H1 (cell line): ENCODE measurements at regions not wholly inside any gene's neighbourhood (a gene's known extent, or its start where the extent isn't known, plus 50 kb on each side); places are given as distances from the start of the nearest gene placed in this dataset.

Source experiments
- CTCF ChIA-PET: fragments of 300-600 bp; sonication (Branson Sonifier 250); formaldehyde crosslinking; loops from one replicate; lab custom pipeline; 2021; ENCODE audit not compliant: partially characterized antibody; lab: Charles Lee
- POLR2A ChIA-PET: fragments of 300-600 bp; sonication (Branson Sonifier 250); formaldehyde crosslinking; loops from one replicate; lab custom pipeline; 2021; ENCODE audit warnings: inconsistent platforms; ENCODE audit not compliant: partially characterized antibody; lab: Charles Lee
- DNase-seq, 2 experiments: peaks; one replicate each; pipeline versions ENCODE4 v3.0.0 to v3.0.0-alpha.2; 2010 to 2022; ENCODE audit warnings: low spot score in 2 of 2, low read depth in 1 of 2, mixed read lengths in 1 of 2
- FAIRE-seq: peaks from 2 replicates; lab custom pipeline; 2011; peaks lifted over from hg19 to GRCh38; lab: Jason Lieb, UNC
- H2AFZ ChIP-seq: 2 replicates; pipeline ENCODE4 v1.8.1; 2012; ENCODE audit warnings: low read length, inconsistent platforms
- H2AK5ac ChIP-seq: 2 replicates; pipeline ENCODE4 v1.6.1; 2013; ENCODE audit warnings: low read depth, low read length
- H2BK120ac ChIP-seq: replicated peaks from 2 replicates; pipeline ENCODE3; 2013; ENCODE audit warnings: low read depth, low read length, inconsistent platforms
- H2BK12ac ChIP-seq: 2 replicates; pipeline ENCODE4 v1.6.1; 2013; ENCODE audit warnings: low read depth, low read length
- H2BK15ac ChIP-seq: 2 replicates; pipeline ENCODE4 v1.6.1; 2013; ENCODE audit warnings: low read length
- H2BK20ac ChIP-seq: 2 replicates; pipeline ENCODE4 v1.6.1; 2013; ENCODE audit warnings: low read length
- H2BK5ac ChIP-seq: 2 replicates; pipeline ENCODE4 v1.6.1; 2013; ENCODE audit warnings: low read depth, low read length
- H3K14ac ChIP-seq: 2 replicates; pipeline ENCODE4 v1.6.1; 2013; ENCODE audit warnings: inconsistent platforms; ENCODE audit not compliant: insufficient read length
- H3K18ac ChIP-seq: 2 replicates; pipeline ENCODE4 v1.6.1; 2013; ENCODE audit warnings: low read length; ENCODE audit errors: extremely low read depth
- H3K23ac ChIP-seq: 2 replicates; pipeline ENCODE4 v1.6.1; 2013; ENCODE audit warnings: inconsistent platforms; ENCODE audit not compliant: insufficient read length
- H3K23me2 ChIP-seq: 2 replicates; pipeline ENCODE4 v1.6.1; 2013; ENCODE audit warnings: low read depth, low read length
- H3K27ac ChIP-seq: 2 replicates; pipeline ENCODE4 v1.6.1; 2011; ENCODE audit warnings: low read depth, low read length, inconsistent platforms
- H3K27me3 ChIP-seq, 4 experiments: replicated peaks in 1 of 4; 1 replicate in 1 of 4; 2 replicates in 3 of 4; pipeline versions ENCODE4 v1.6.1 to v1.8.1; 2011 to 2013; ENCODE audit warnings: low read length in 3 of 4, mild to moderate bottlenecking in 3 of 4, inconsistent platforms in 2 of 4, mixed read lengths in 2 of 4, moderate library complexity in 1 of 4; ENCODE audit not compliant: control insufficient read depth in 3 of 4, insufficient read depth in 3 of 4; ENCODE audit errors: extremely low read depth in 1 of 4
- H3K36me3 ChIP-seq, 4 experiments: 2 replicates each; pipeline versions ENCODE4 v1.6.1 to v1.8.1; 2011 to 2013; ENCODE audit warnings: mild to moderate bottlenecking in 4 of 4, low read length in 3 of 4, moderate library complexity in 2 of 4, control low read depth in 1 of 4, inconsistent platforms in 1 of 4; ENCODE audit not compliant: insufficient read depth in 4 of 4, control insufficient read depth in 2 of 4
- H3K4ac ChIP-seq: replicated peaks from 2 replicates; pipeline ENCODE3; 2013; ENCODE audit warnings: low read length, low read depth, mixed read lengths, inconsistent platforms; ENCODE audit not compliant: insufficient read length
- H3K4me1 ChIP-seq, 4 experiments: replicated peaks in 1 of 4; 1 replicate in 1 of 4; 2 replicates in 3 of 4; pipeline versions ENCODE4 v1.6.1 to v1.8.1; 2011 to 2013; ENCODE audit warnings: low read length in 3 of 4, inconsistent platforms in 2 of 4, mixed read lengths in 1 of 4; ENCODE audit not compliant: insufficient read depth in 4 of 4, control insufficient read depth in 3 of 4
- H3K4me2 ChIP-seq, 2 experiments: 2 replicates each; pipeline versions ENCODE4 v1.6.1 to v1.8.1; 2011 to 2013; ENCODE audit warnings: low read depth in 2 of 2, low read length in 2 of 2, control low read depth in 1 of 2, inconsistent platforms in 1 of 2, mild to moderate bottlenecking in 1 of 2; ENCODE audit not compliant: insufficient read depth in 1 of 2
- H3K4me3 ChIP-seq, 4 experiments: fragments of 200-600, 300-600 bp in 1 of 4; sonication (generic), shearing (Covaris generic), sonication (Bioruptor Twin) in 1 of 4; 2 replicates each; pipeline versions ENCODE4 v1.5.1 to v1.8.1; 2011 to 2016; ENCODE audit warnings: low read length in 4 of 4, low read depth in 3 of 4, control low read depth in 2 of 4, inconsistent platforms in 2 of 4, mild to moderate bottlenecking in 2 of 4, mixed read lengths in 1 of 4, moderate library complexity in 1 of 4; ENCODE audit not compliant: insufficient read depth in 2 of 4; ENCODE audit errors: extremely low read depth in 1 of 4
- H3K56ac ChIP-seq: replicated peaks from 2 replicates; pipeline ENCODE3; 2013; ENCODE audit warnings: low read depth, mild to moderate bottlenecking, mixed read lengths, low read length, inconsistent platforms; ENCODE audit not compliant: insufficient read length
- H3K79me1 ChIP-seq: 2 replicates; pipeline ENCODE4 v1.6.1; 2013; ENCODE audit warnings: low read depth, low read length, control low read depth
- H3K79me2 ChIP-seq, 2 experiments: 2 replicates each; pipeline versions ENCODE4 v1.6.1 to v1.8.1; 2012 to 2013; ENCODE audit warnings: low read length in 2 of 2, mild to moderate bottlenecking in 2 of 2, inconsistent platforms in 1 of 2; ENCODE audit not compliant: insufficient read depth in 2 of 2, control insufficient read depth in 1 of 2
- H3K9ac ChIP-seq, 4 experiments: replicated peaks in 1 of 4; 1 replicate in 1 of 4; 2 replicates in 3 of 4; pipeline versions ENCODE4 v1.6.1 to v1.8.1; 2011 to 2013; ENCODE audit warnings: low read depth in 3 of 4, low read length in 3 of 4, control low read depth in 2 of 4, mild to moderate bottlenecking in 2 of 4, moderate library complexity in 2 of 4, inconsistent platforms in 1 of 4; ENCODE audit errors: extremely low read depth in 1 of 4
- H3K9me3 ChIP-seq, 2 experiments: 2 replicates each; pipeline versions ENCODE4 v1.6.1 to v1.8.1; 2012 to 2013; ENCODE audit warnings: mild to moderate bottlenecking in 2 of 2, moderate library complexity in 2 of 2, control low read depth in 1 of 2, inconsistent platforms in 1 of 2, low read depth in 1 of 2, low read length in 1 of 2, mixed read lengths in 1 of 2; ENCODE audit not compliant: insufficient read depth in 2 of 2
- H4K20me1 ChIP-seq, 2 experiments: replicated peaks in 1 of 2; 2 replicates each; pipeline versions ENCODE3 to v1.8.1; 2011 to 2013; ENCODE audit warnings: inconsistent platforms in 2 of 2, low read length in 2 of 2, mild to moderate bottlenecking in 1 of 2; ENCODE audit not compliant: insufficient read depth in 2 of 2, control insufficient read depth in 1 of 2
- H4K5ac ChIP-seq: 2 replicates; pipeline ENCODE4 v1.6.1; 2013; ENCODE audit warnings: low read length, low read depth, mixed read lengths, inconsistent platforms; ENCODE audit not compliant: insufficient read length
- H4K8ac ChIP-seq: 2 replicates; pipeline ENCODE4 v1.8.0; 2013; ENCODE audit warnings: mild to moderate bottlenecking, moderate library complexity, low read length, inconsistent platforms; ENCODE audit not compliant: insufficient read depth; ENCODE audit errors: extremely low read depth
- H4K91ac ChIP-seq: replicated peaks from 2 replicates; pipeline ENCODE3; 2013; ENCODE audit warnings: low read length, mixed read lengths, inconsistent platforms; ENCODE audit not compliant: insufficient read length
- BRCA1 ChIP-seq: IDR thresholded peaks from 2 replicates; pipeline ENCODE4 v1.6.1; 2012; ENCODE audit warnings: low read depth, low read length, improper control_type of control experiment
- CBX5 ChIP-seq: fragments of 300-800, 300-1000 bp; sonication (generic); IDR thresholded peaks from 2 replicates; pipeline ENCODE4 v1.7.1; 2016; ENCODE audit warnings: antibody characterized with exemption, low read length, low read depth
- CHD1 ChIP-seq: IDR thresholded peaks from 2 replicates; pipeline ENCODE4 v1.6.1; 2012; ENCODE audit warnings: low read depth, low read length, improper control_type of control experiment
- FOSL1 ChIP-seq: IDR thresholded peaks from 2 replicates; pipeline ENCODE4 v1.6.1; 2011; ENCODE audit warnings: mild to moderate bottlenecking, low read depth, low read length, moderate library complexity; ENCODE audit not compliant: insufficient read depth
- KDM4A ChIP-seq: IDR thresholded peaks from one replicate; pipeline ENCODE4 v1.7.1; 2012; ENCODE audit warnings: low read depth, mild to moderate bottlenecking, moderate library complexity, low read length, inconsistent platforms; ENCODE audit not compliant: severe bottlenecking
- MAX ChIP-seq: IDR thresholded peaks from 2 replicates; pipeline ENCODE4 v1.6.1; 2012; ENCODE audit warnings: inconsistent platforms
- PHF8 ChIP-seq: fragments of 200-600 bp; sonication (generic); conservative IDR thresholded peaks from 2 replicates; pipeline ENCODE4 v1.7.1; 2012; ENCODE audit warnings: low read depth, mild to moderate bottlenecking, inconsistent platforms, low read length, moderate library complexity
- POU5F1 ChIP-seq: IDR thresholded peaks from 2 replicates; pipeline ENCODE4 v1.6.1; 2011; ENCODE audit warnings: low read depth, mild to moderate bottlenecking, low read length, moderate library complexity
- RAD21 ChIP-seq, 2 experiments: IDR thresholded peaks in 1 of 2; conservative IDR thresholded peaks in 1 of 2; 2 replicates each; pipeline ENCODE4 v1.6.1; 2011; ENCODE audit warnings: low read depth in 2 of 2, low read length in 2 of 2, improper control_type of control experiment in 1 of 2, inconsistent platforms in 1 of 2, mild to moderate bottlenecking in 1 of 2, moderate library complexity in 1 of 2
- RBBP5 ChIP-seq: IDR thresholded peaks from 2 replicates; pipeline ENCODE4 v1.7.1; 2012; ENCODE audit warnings: low read depth, mild to moderate bottlenecking, inconsistent platforms, low read length, moderate library complexity, borderline replicate concordance
- SAP30 ChIP-seq: fragments of 300-600 bp; sonication (generic); IDR thresholded peaks from 2 replicates; pipeline ENCODE4 v1.7.1; 2012; ENCODE audit warnings: low read length, moderate library complexity, mild to moderate bottlenecking, inconsistent platforms; ENCODE audit not compliant: insufficient read depth, insufficient replicate concordance
- SIX5 ChIP-seq: IDR thresholded peaks from 2 replicates; pipeline ENCODE4 v1.6.1; 2011; ENCODE audit warnings: mild to moderate bottlenecking, low read depth, low read length
- SRF ChIP-seq: IDR thresholded peaks from 2 replicates; pipeline ENCODE4 v1.6.1; 2011; ENCODE audit warnings: mild to moderate bottlenecking, low read depth, low read length, moderate library complexity
- YY1 ChIP-seq: IDR thresholded peaks from 2 replicates; pipeline ENCODE4 v1.6.1; 2011; ENCODE audit warnings: low read depth, mild to moderate bottlenecking, low read length
- WGBS, 2 experiments: shearing (Covaris generic) in 1 of 2; methylation state at CpG; one replicate each; pipeline versions ENCODE4 v1.1.6 to v1.1.7; 2013 to 2015; ENCODE audit warnings: low lambda C conversion rate in 2 of 2, mixed read lengths in 2 of 2, inconsistent platforms in 1 of 2, low coverage in 1 of 2, missing lambda C conversion rate in 1 of 2; ENCODE audit not compliant: insufficient replicate concordance in 2 of 2, insufficient coverage in 1 of 2, insufficient read length in 1 of 2; ENCODE audit errors: extremely low coverage in 1 of 2, missing lambda C conversion rate in 1 of 2; 5-methylcytosine and 5-hydroxymethylcytosine counted together

GRCh38 chr14:97416550-97416949 is 619.4 kb downstream of the VRK1 start:
- FAIRE-seq (no peak), DNase-seq (no peak)
- H3K27ac ChIP-seq, result no peak overlapping the region
- no peak overlapping the region for H4K8ac ChIP-seq
- 71% methylated on average over 5 of the region's 5 CpGs; no CpG with 5 or more reads in 1 of the 2 experiments for WGBS, 2 experiments
- H3K4me3 ChIP-seq, result no peak overlapping the region
- no peak overlapping the region for H4K5ac ChIP-seq
- H3K36me3 ChIP-seq, result no peaks in the 10 kb centered on the region
- H3K4ac ChIP-seq, result no peak overlapping the region
- no peak overlapping the region for H2BK12ac ChIP-seq
- H3K4me1 ChIP-seq, result peaks cover 11 to 23% (median 22%) of the 10 kb centered on the region in 4 experiments
- H3K14ac ChIP-seq, result no peak overlapping the region
- H3K23me2 ChIP-seq, result peaks cover 5% of the 10 kb centered on the region; the same call in 1 of the 2 replicates
- H3K18ac ChIP-seq, result no peak overlapping the region
- H3K23ac ChIP-seq, result no peak overlapping the region
- no peak overlapping the region for H2AFZ ChIP-seq
- no peak overlapping the region for H4K91ac ChIP-seq
- no peak overlapping the region for H2BK5ac ChIP-seq
- CTCF ChIA-PET, result interaction anchor here (0.6 to 1.0 kb wide), 5 partner anchors 11 to 114 kb away, joined by 3 to 4 read pairs (median 3); no protein-coding TSS in a partner anchor
- 0 out of 4 replicates have a peak overlapping the region, but pooled peaks of 1 of the 2 experiments have one; percentile 22 for H3K4me2 ChIP-seq
- no peaks in the 10 kb centered on the region for H4K20me1 ChIP-seq
- POLR2A ChIA-PET, result no interaction called here
- no peak overlapping the region for H2AK5ac ChIP-seq
- no peaks in the 10 kb centered on the region for H3K9me3 ChIP-seq
- H3K9ac ChIP-seq, result no peak overlapping the region
- no peak overlapping the region for H2BK15ac ChIP-seq
- H3K56ac ChIP-seq, result no peak overlapping the region
- no peaks in the 10 kb centered on the region for H3K79me2 ChIP-seq
- peaks cover 0 to 3% (median 0%) of the 10 kb centered on the region in 4 experiments; a peak in 4 of 7 replicates for H3K27me3 ChIP-seq
- no peaks in the 10 kb centered on the region for H3K79me1 ChIP-seq
- H2BK20ac ChIP-seq, result no peak overlapping the region
- H2BK120ac ChIP-seq, result no peak overlapping the region
- TF ChIP-seq PHF8 (no peak), YY1 (no peak), FOSL1 (no peak), RBBP5 (no peak), BRCA1 (no peak), POU5F1 (no peak), KDM4A (no peak), CHD1 (no peak), RAD21 (IDR thresholded peaks at IDR 0.05 in 1 of 2, conservative IDR thresholded peaks at IDR 0.05 in 1 of 2; ENCODE audit: low read depth in 2 of 2, low read length in 2 of 2) (no peak), CBX5 (no peak), SRF (no peak), SAP30 (no peak), SIX5 (no peak), MAX (no peak)
